H1 (cell line): ENCODE measurements at regions not wholly inside any gene's neighbourhood (a gene's known extent, or its start where the extent isn't known, plus 50 kb on each side); places are given as distances from the start of the nearest gene placed in this dataset.

Experiments used
- CREB1 ChIP-seq: IDR thresholded peaks from 2 replicates; pipeline ENCODE4 v1.6.1; 2012; ENCODE audit warnings: inconsistent platforms
- CTCF ChIP-seq, 3 experiments: IDR thresholded peaks; 1 replicate in 2 of 3; 2 replicates in 1 of 3; pipeline versions ENCODE4 v1.5.1 to v1.6.1; 2011; ENCODE audit warnings: low read length in 3 of 3, mild to moderate bottlenecking in 3 of 3, inconsistent platforms in 2 of 3, low read depth in 1 of 3, moderate library complexity in 1 of 3; ENCODE audit not compliant: insufficient read depth in 1 of 3; ENCODE audit errors: control extremely low read depth in 1 of 3
- EZH2 ChIP-seq: fragments of 200-600 bp; sonication (generic); IDR thresholded peaks from 2 replicates; pipeline ENCODE4 v1.7.1; 2012; ENCODE audit warnings: low read depth, mild to moderate bottlenecking, moderate library complexity, low read length, inconsistent platforms; ENCODE audit not compliant: severe bottlenecking
- JUN ChIP-seq: IDR thresholded peaks from 2 replicates; pipeline ENCODE4 v1.6.1; 2011; ENCODE audit warnings: low read depth, mild to moderate bottlenecking, improper control_type of control experiment, low read length
- MAFK ChIP-seq: IDR thresholded peaks from 2 replicates; pipeline ENCODE4 v1.6.1; 2012; ENCODE audit warnings: low read depth, mild to moderate bottlenecking, improper control_type of control experiment, low read length
- POLR2A ChIP-seq, 2 experiments: IDR thresholded peaks; 1 replicate in 1 of 2; 2 replicates in 1 of 2; pipeline ENCODE4 v1.6.1; 2011; ENCODE audit warnings: low read depth in 2 of 2, low read length in 2 of 2, mild to moderate bottlenecking in 2 of 2; ENCODE audit errors: control extremely low read depth in 1 of 2

- TF ChIP-seq MAFK = no peak
- TF ChIP-seq CTCF (IDR thresholded peaks at IDR 0.05; ENCODE audit: control extremely low read depth in 1 of 3, insufficient read depth in 1 of 3, low read depth in 1 of 3, low read length in 3 of 3) = no peak
- TF ChIP-seq JUN = no peak
- no peak for TF ChIP-seq POLR2A (IDR thresholded peaks at IDR 0.05; ENCODE audit: control extremely low read depth in 1 of 2, low read depth in 2 of 2, low read length in 2 of 2)
- no peak for TF ChIP-seq EZH2
- no peak for TF ChIP-seq CREB1
Measured at GRCh38 chr6:113092795-113093194, 745.7 kb downstream of the RFPL4B start.
